ENCODE measurements at regions not wholly inside any gene's neighbourhood (a gene's known extent, or its start where the extent isn't known, plus 50 kb on each side); places are given as distances from the start of the nearest gene placed in this dataset.
"Not testable (repeated sequence)": the region's sequence is repeated elsewhere in the genome, so short reads cannot be mapped to it uniquely, and the experiment has no call there.

GRCh38 chr15:79492065-79492464, 59.9 kb downstream of the MINAR1 start:
- no peak for DNase-seq (ENCODE audit: extremely low spot score)
- Histone ChIP-seq H3K36me3 (ENCODE audit: insufficient read depth) (no peaks in the 10 kb centered on the region), H3K4me3 (ENCODE audit: low read depth, low read length) (no peak overlapping the region), H3K4me1 (ENCODE audit: insufficient read depth) (no peaks in the 10 kb centered on the region), H3K27ac (ENCODE audit: low read depth) (no peak overlapping the region)
- WGBS, result 90% methylated on average over 3 of the region's 3 CpGs

- Histone ChIP-seq H3K27ac (ENCODE audit: low read depth) (no peak overlapping the region), H3K36me3 (ENCODE audit: insufficient read depth) (no peaks in the 10 kb centered on the region), H3K4me3 (ENCODE audit: low read depth, low read length) (no peak overlapping the region), H3K4me1 (ENCODE audit: insufficient read depth) (no peaks in the 10 kb centered on the region)
- no peak for DNase-seq (ENCODE audit: extremely low spot score)
- 43% methylated on average over 7 of the region's 7 CpGs for WGBS
Measured at GRCh38 chr15:79494384-79494909, 62.3 kb downstream of the MINAR1 start.

GRCh38 chr15:79494963-79495755, 63.0 kb downstream of the MINAR1 start:
- no peak overlapping the region for H3K4me3 ChIP-seq (ENCODE audit: low read depth, low read length)
- H3K4me1 ChIP-seq (ENCODE audit: insufficient read depth), result no peaks in the 10 kb centered on the region
- H3K36me3 ChIP-seq (ENCODE audit: insufficient read depth), result no peaks in the 10 kb centered on the region
- DNase-seq (ENCODE audit: extremely low spot score), result no peak
- no peak overlapping the region for H3K27ac ChIP-seq (ENCODE audit: low read depth)
- WGBS, result 66% methylated on average over 6 of the region's 6 CpGs

- WGBS, result 86% methylated on average over 2 of the region's 2 CpGs
Measured at GRCh38 chr15:79495775-79496174, 63.6 kb downstream of the MINAR1 start.

GRCh38 chr15:79496838-79497237, 64.7 kb downstream of the MINAR1 start:
- 89% methylated on average over 4 of the region's 4 CpGs for WGBS
- no peak for DNase-seq (ENCODE audit: extremely low spot score)

More at GRCh38 chr15:79495775-79496174, 63.6 kb downstream of the MINAR1 start:
- Histone ChIP-seq H3K4me1 (ENCODE audit: insufficient read depth) (no peaks in the 10 kb centered on the region), H3K27ac (ENCODE audit: low read depth) (no peak overlapping the region), H3K36me3 (ENCODE audit: insufficient read depth) (no peaks in the 10 kb centered on the region), H3K4me3 (ENCODE audit: low read depth, low read length) (no peak overlapping the region)
- DNase-seq (ENCODE audit: extremely low spot score), result no peak

GRCh38 chr15:79501086-79501485, 69.0 kb downstream of the MINAR1 start:
- Histone ChIP-seq H3K27ac (ENCODE audit: low read depth) (no peak overlapping the region), H3K4me1 (ENCODE audit: insufficient read depth) (no peaks in the 10 kb centered on the region), H3K36me3 (ENCODE audit: insufficient read depth) (no peaks in the 10 kb centered on the region), H3K4me3 (ENCODE audit: low read depth, low read length) (no peak overlapping the region)
- 60% methylated on average over 5 of the region's 5 CpGs for WGBS
- DNase-seq (ENCODE audit: extremely low spot score), result no peak

More at GRCh38 chr15:79496838-79497237, 64.7 kb downstream of the MINAR1 start:
- no peaks in the 10 kb centered on the region for H3K36me3 ChIP-seq (ENCODE audit: insufficient read depth)
- no peak overlapping the region for H3K4me3 ChIP-seq (ENCODE audit: low read depth, low read length)
- no peaks in the 10 kb centered on the region for H3K4me1 ChIP-seq (ENCODE audit: insufficient read depth)
- no peak overlapping the region for H3K27ac ChIP-seq (ENCODE audit: low read depth)

- DNase-seq (ENCODE audit: extremely low spot score), result no peak
- Histone ChIP-seq H3K36me3 (ENCODE audit: insufficient read depth) (no peaks in the 10 kb centered on the region), H3K27ac (ENCODE audit: low read depth) (no peak overlapping the region), H3K4me1 (ENCODE audit: insufficient read depth) (no peaks in the 10 kb centered on the region), H3K4me3 (ENCODE audit: low read depth, low read length) (no peak overlapping the region)
- 60% methylated on average over 4 of the region's 4 CpGs for whole genome bisulfite sequencing
Measured at GRCh38 chr15:79505956-79506355, 73.8 kb downstream of the MINAR1 start.

GRCh38 chr15:79512844-79513243, 80.7 kb downstream of the MINAR1 start:
- not testable (repeated sequence) for H3K36me3 ChIP-seq (ENCODE audit: insufficient read depth); H3K27ac ChIP-seq (ENCODE audit: low read depth); H3K4me3 ChIP-seq (ENCODE audit: low read depth, low read length); H3K4me1 ChIP-seq (ENCODE audit: insufficient read depth); DNase-seq (ENCODE audit: extremely low spot score)
- WGBS, result 63% methylated on average over 2 of the region's 3 CpGs

- Histone ChIP-seq H3K27ac (ENCODE audit: low read depth) (no peak overlapping the region), H3K36me3 (ENCODE audit: insufficient read depth) (no peaks in the 10 kb centered on the region)
- 87% methylated on average over 8 of the region's 8 CpGs for WGBS
Measured at GRCh38 chr15:79513417-79513816, 81.3 kb downstream of the MINAR1 start.

GRCh38 chr15:79513940-79514339, 81.8 kb downstream of the MINAR1 start:
- Histone ChIP-seq H3K27ac (ENCODE audit: low read depth) (no peak overlapping the region), H3K4me3 (ENCODE audit: low read depth, low read length) (no peak overlapping the region), H3K36me3 (ENCODE audit: insufficient read depth) (no peaks in the 10 kb centered on the region), H3K4me1 (ENCODE audit: insufficient read depth) (no peaks in the 10 kb centered on the region)
- 89% methylated on average over 5 of the region's 5 CpGs for WGBS
- no peak for DNase-seq (ENCODE audit: extremely low spot score)

More at GRCh38 chr15:79513417-79513816, 81.3 kb downstream of the MINAR1 start:
- H3K4me1 ChIP-seq (ENCODE audit: insufficient read depth), result no peaks in the 10 kb centered on the region
- H3K4me3 ChIP-seq (ENCODE audit: low read depth, low read length), result no peak overlapping the region
- no peak for DNase-seq (ENCODE audit: extremely low spot score)

GRCh38 chr15:79515300-79516027, 83.3 kb downstream of the MINAR1 start:
- Histone ChIP-seq H3K27ac (ENCODE audit: low read depth) (no peak overlapping the region), H3K36me3 (ENCODE audit: insufficient read depth) (no peaks in the 10 kb centered on the region), H3K4me3 (ENCODE audit: low read depth, low read length) (no peak overlapping the region), H3K4me1 (ENCODE audit: insufficient read depth) (no peaks in the 10 kb centered on the region)
- 80% methylated on average over 7 of the region's 7 CpGs for WGBS
- DNase-seq (ENCODE audit: extremely low spot score), result no peak

GRCh38 chr15:79516155-79516554, 84.0 kb downstream of the MINAR1 start:
- Histone ChIP-seq H3K4me1 (ENCODE audit: insufficient read depth) (no peaks in the 10 kb centered on the region), H3K27ac (ENCODE audit: low read depth) (no peak overlapping the region), H3K4me3 (ENCODE audit: low read depth, low read length) (no peak overlapping the region), H3K36me3 (ENCODE audit: insufficient read depth) (no peaks in the 10 kb centered on the region)
- 63% methylated on average over 3 of the region's 3 CpGs for WGBS
- DNase-seq (ENCODE audit: extremely low spot score), result no peak

GRCh38 chr15:79516646-79517045, 84.5 kb downstream of the MINAR1 start:
- H3K4me1 ChIP-seq (ENCODE audit: insufficient read depth), result no peaks in the 10 kb centered on the region
- no peak overlapping the region for H3K27ac ChIP-seq (ENCODE audit: low read depth)
- no peak overlapping the region for H3K4me3 ChIP-seq (ENCODE audit: low read depth, low read length)
- 84% methylated on average over 3 of the region's 3 CpGs for WGBS
- H3K36me3 ChIP-seq (ENCODE audit: insufficient read depth), result no peaks in the 10 kb centered on the region
- no peak for DNase-seq (ENCODE audit: extremely low spot score)

GRCh38 chr15:79519628-79520027, 87.5 kb downstream of the MINAR1 start:
- WGBS, result 88% methylated on average over 3 of the region's 3 CpGs
- no peaks in the 10 kb centered on the region for H3K36me3 ChIP-seq (ENCODE audit: insufficient read depth)
- H3K27ac ChIP-seq (ENCODE audit: low read depth), result no peak overlapping the region
- no peak overlapping the region for H3K4me3 ChIP-seq (ENCODE audit: low read depth, low read length)
- H3K4me1 ChIP-seq (ENCODE audit: insufficient read depth), result no peaks in the 10 kb centered on the region
- no peak for DNase-seq (ENCODE audit: extremely low spot score)

Measured in urinary bladder (tissue), 3 donors.